ENCODE measurements at regions not wholly inside any gene's neighbourhood (a gene's known extent, or its start where the extent isn't known, plus 50 kb on each side); places are given as distances from the start of the nearest gene placed in this dataset.

DNA sequence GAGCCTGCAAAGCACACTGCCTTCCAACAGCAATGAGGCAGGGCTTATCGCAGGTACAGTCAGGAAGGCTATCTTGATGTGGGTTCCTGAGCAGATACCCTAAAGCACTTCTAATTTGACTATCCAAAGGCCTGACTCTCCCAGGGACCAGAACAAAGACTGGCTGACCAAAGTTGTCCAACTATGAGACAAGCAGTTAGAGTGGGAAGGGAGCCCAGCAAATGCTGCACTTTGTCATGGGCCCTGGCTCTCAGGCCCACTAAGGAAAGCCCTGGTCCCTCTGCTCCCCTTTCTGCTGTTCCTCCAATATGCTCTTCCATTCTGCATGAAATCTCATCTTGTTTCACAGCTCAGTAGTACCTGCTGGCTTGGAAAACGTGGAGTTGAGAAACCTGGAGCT is 391.0 kb downstream of the RAB28 start:
- POLR2A ChIA-PET = no interaction called here
- Histone ChIP-seq H3F3A (replicated peaks; ENCODE audit: insufficient read depth) (no peaks in the 10 kb centered on the region), H2AFZ (ENCODE audit: low read depth) (no peak overlapping the region), H3K36me3 (replicated peaks in 1 of 2; ENCODE audit: control insufficient read depth in 1 of 2, insufficient read depth in 2 of 2, low read length in 1 of 2) (no peaks in the 10 kb centered on the region), H3K4me2 (no peak overlapping the region), H3K9me3 (no peaks in the 10 kb centered on the region), H3K4me1 (ENCODE audit: control insufficient read depth in 1 of 2, insufficient read depth in 2 of 2, low read depth in 1 of 2, low read length in 1 of 2) (no peaks in the 10 kb centered on the region), H3K79me2 (ENCODE audit: insufficient read depth) (no peaks in the 10 kb centered on the region), H3K9me2 (no peaks in the 10 kb centered on the region), H3K9ac (no peak overlapping the region), H3K4me3 (ENCODE audit: low read depth in 2 of 2, low read length in 1 of 2) (no peak overlapping the region), H4K20me1 (ENCODE audit: insufficient read depth) (no peaks in the 10 kb centered on the region), H3K27ac (ENCODE audit: low read depth in 2 of 2, low read length in 1 of 2) (no peak overlapping the region), H3K27me3 (ENCODE audit: insufficient read depth) (no peaks in the 10 kb centered on the region)
- TF ChIP-seq TEAD4 (IDR thresholded peaks at IDR 0.05; ENCODE audit: borderline replicate concordance, insufficient read depth) = no peak
- no peak for TF ChIP-seq JUND (IDR thresholded peaks at IDR 0.05)
- no peak for TF ChIP-seq TAF1 (IDR thresholded peaks at IDR 0.05; ENCODE audit: borderline replicate concordance, low read depth, low read length)
- no peak for TF ChIP-seq GABPA (IDR thresholded peaks at IDR 0.05; ENCODE audit: low read depth)
- TF ChIP-seq ZBTB33 (IDR thresholded peaks at IDR 0.05; ENCODE audit: borderline replicate concordance, low read depth) = no peak
- TF ChIP-seq TCF12 (IDR thresholded peaks at IDR 0.05) = no peak
- no peak for TF ChIP-seq SMC3 (IDR thresholded peaks at IDR 0.05; ENCODE audit: low read depth, low read length)
- TF ChIP-seq GATA2 (CRISPR knock-in tag; IDR thresholded peaks at IDR 0.05) = no peak
- TF ChIP-seq PBX3 (IDR thresholded peaks at IDR 0.05) = no peak
- no peak for TF ChIP-seq FOSL2 (IDR thresholded peaks at IDR 0.05; ENCODE audit: borderline replicate concordance, low read depth)
- no peak for DNase-seq
- WGBS (ENCODE audit: low lambda C conversion rate) = 21% methylated on average over 2 of the region's 2 CpGs
- CTCF ChIA-PET = interaction anchor here (1.5 kb wide), 1 partner anchor 18 kb away, joined by 3 read pairs; no protein-coding TSS in a partner anchor

DNA sequence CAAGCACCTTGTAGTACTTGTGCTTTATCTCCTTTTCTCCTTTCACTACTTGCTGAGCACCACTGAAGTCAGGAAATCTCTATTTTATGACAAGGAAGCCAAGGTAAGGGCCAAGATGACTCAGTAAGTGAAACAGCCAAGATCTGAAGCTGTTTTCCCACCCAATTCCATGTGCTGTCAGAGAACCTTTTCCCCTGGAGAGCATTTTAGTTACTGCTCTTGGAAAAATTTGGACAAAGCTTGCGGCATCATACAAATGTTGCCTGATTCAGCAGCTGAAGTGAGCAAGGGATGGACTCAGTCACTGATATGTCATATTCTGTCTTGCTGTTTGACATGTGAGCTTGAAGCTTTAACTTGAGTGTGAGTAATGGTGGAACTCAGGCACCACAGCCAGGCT is 391.4 kb downstream of the RAB28 start:
- POLR2A ChIA-PET = no interaction called here
- Histone ChIP-seq H3K79me2 (ENCODE audit: insufficient read depth) (no peaks in the 10 kb centered on the region), H3K4me1 (ENCODE audit: control insufficient read depth in 1 of 2, insufficient read depth in 2 of 2, low read depth in 1 of 2, low read length in 1 of 2) (no peaks in the 10 kb centered on the region), H3K4me3 (ENCODE audit: low read depth in 2 of 2, low read length in 1 of 2) (no peak overlapping the region), H3K4me2 (no peak overlapping the region), H3K9me3 (no peaks in the 10 kb centered on the region), H3K27ac (ENCODE audit: low read depth in 2 of 2, low read length in 1 of 2) (no peak overlapping the region), H3K36me3 (replicated peaks in 1 of 2; ENCODE audit: control insufficient read depth in 1 of 2, insufficient read depth in 2 of 2, low read length in 1 of 2) (no peaks in the 10 kb centered on the region), H3K9me2 (no peaks in the 10 kb centered on the region), H3K9ac (no peak overlapping the region), H3F3A (replicated peaks; ENCODE audit: insufficient read depth) (no peaks in the 10 kb centered on the region), H4K20me1 (ENCODE audit: insufficient read depth) (no peaks in the 10 kb centered on the region), H2AFZ (ENCODE audit: low read depth) (no peak overlapping the region), H3K27me3 (ENCODE audit: insufficient read depth) (no peaks in the 10 kb centered on the region)
- CTCF ChIA-PET = interaction anchor here (1.5 kb wide), 1 partner anchor 19 kb away, joined by 3 read pairs; no protein-coding TSS in a partner anchor
- no peak for DNase-seq
- WGBS (ENCODE audit: low lambda C conversion rate) = 21% methylated on average over 1 of the region's 1 CpG
- TF ChIP-seq TCF12 (IDR thresholded peaks at IDR 0.05) = no peak
- no peak for TF ChIP-seq ZBTB33 (IDR thresholded peaks at IDR 0.05; ENCODE audit: borderline replicate concordance, low read depth)
- no peak for TF ChIP-seq SIN3A (IDR thresholded peaks at IDR 0.05; ENCODE audit: borderline replicate concordance, low read depth, low read length)
- no peak for TF ChIP-seq PBX3 (IDR thresholded peaks at IDR 0.05)
- TF ChIP-seq EP300 (IDR thresholded peaks at IDR 0.05; ENCODE audit: borderline replicate concordance in 1 of 2, low read depth in 1 of 2, low read length in 1 of 2) = no peak
- TF ChIP-seq, protein P1, sequence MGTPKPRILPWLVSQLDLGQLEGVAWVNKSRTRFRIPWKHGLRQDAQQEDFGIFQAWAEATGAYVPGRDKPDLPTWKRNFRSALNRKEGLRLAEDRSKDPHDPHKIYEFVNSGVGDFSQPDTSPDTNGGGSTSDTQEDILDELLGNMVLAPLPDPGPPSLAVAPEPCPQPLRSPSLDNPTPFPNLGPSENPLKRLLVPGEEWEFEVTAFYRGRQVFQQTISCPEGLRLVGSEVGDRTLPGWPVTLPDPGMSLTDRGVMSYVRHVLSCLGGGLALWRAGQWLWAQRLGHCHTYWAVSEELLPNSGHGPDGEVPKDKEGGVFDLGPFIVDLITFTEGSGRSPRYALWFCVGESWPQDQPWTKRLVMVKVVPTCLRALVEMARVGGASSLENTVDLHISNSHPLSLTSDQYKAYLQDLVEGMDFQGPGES (IDR thresholded peaks at IDR 0.05; ENCODE audit: low read depth, low read length) = no peak
- TF ChIP-seq SMC3 (IDR thresholded peaks at IDR 0.05; ENCODE audit: low read depth, low read length) = no peak
- TF ChIP-seq RXRA (IDR thresholded peaks at IDR 0.05; ENCODE audit: borderline replicate concordance, low read depth) = no peak
- no peak for TF ChIP-seq YY1 (IDR thresholded peaks at IDR 0.05; ENCODE audit: low read depth)
- no peak for TF ChIP-seq CHD2 (IDR thresholded peaks at IDR 0.05; ENCODE audit: low read length, partially characterized antibody)
- no peak for TF ChIP-seq NFIC (IDR thresholded peaks at IDR 0.05; ENCODE audit: borderline replicate concordance)
- TF ChIP-seq RFX5 (IDR thresholded peaks at IDR 0.05; ENCODE audit: low read length) = no peak
- TF ChIP-seq TAF1 (IDR thresholded peaks at IDR 0.05; ENCODE audit: borderline replicate concordance, low read depth, low read length) = no peak
- no peak for TF ChIP-seq MXI1 (IDR thresholded peaks at IDR 0.05; ENCODE audit: low read depth, low read length)
- TF ChIP-seq RAD21 (IDR thresholded peaks at IDR 0.05; ENCODE audit: low read length) = no peak
